SU-DHL-6 (cell line): ENCODE measurements at regions not wholly inside any gene's neighbourhood (a gene's known extent, or its start where the extent isn't known, plus 50 kb on each side); places are given as distances from the start of the nearest gene placed in this dataset.

Source experiments
- H2AFZ ChIP-seq: fragments of 200-600 bp; sonication (generic); 2 replicates; pipeline ENCODE4 v1.6.1; 2014; ENCODE audit warnings: low read depth, mild to moderate bottlenecking, moderate library complexity, mixed read lengths, antibody characterized with exemption, low read length; ENCODE audit not compliant: severe bottlenecking
- H3F3A ChIP-seq: fragments of 200-600 bp; shearing (Covaris generic); 2 replicates; pipeline ENCODE4 v1.6.0; 2016; ENCODE audit warnings: antibody characterized with exemption, mild to moderate bottlenecking; ENCODE audit not compliant: insufficient read depth
- H3K27ac ChIP-seq: fragments of 200-600 bp; sonication (generic); 2 replicates; pipeline ENCODE4 v1.5.1; 2016; ENCODE audit warnings: low read depth, mild to moderate bottlenecking, low read length, moderate library complexity, mixed read lengths
- H3K27me3 ChIP-seq: fragments of 200-600 bp; sonication (generic), shearing (Covaris generic); 2 replicates; pipeline ENCODE4 v1.6.0; 2014; ENCODE audit warnings: mild to moderate bottlenecking, low read length
- H3K36me3 ChIP-seq: fragments of 200-600 bp; sonication (generic); 2 replicates; pipeline ENCODE4 v1.6.1; 2014; ENCODE audit warnings: mild to moderate bottlenecking, low read length, mixed read lengths
- H3K4me2 ChIP-seq: fragments of 300-600, 200-600 bp; shearing (Covaris generic), sonication (generic); 2 replicates; pipeline ENCODE4 v1.6.0; 2014; ENCODE audit warnings: low read length, low read depth, mild to moderate bottlenecking; ENCODE audit not compliant: poor library complexity, severe bottlenecking
- H3K4me3 ChIP-seq: fragments of 200-600 bp; sonication (generic); 2 replicates; pipeline ENCODE4 v1.5.1; 2014; ENCODE audit warnings: antibody characterized with exemption, low read length, mild to moderate bottlenecking, mixed read lengths; ENCODE audit not compliant: insufficient read depth, poor library complexity, severe bottlenecking
- H3K79me2 ChIP-seq: fragments of 200-600 bp; sonication (generic); 2 replicates; pipeline ENCODE4 v1.6.1; 2014; ENCODE audit warnings: mild to moderate bottlenecking, low read length, moderate library complexity; ENCODE audit not compliant: insufficient read depth
- H3K9ac ChIP-seq: fragments of 200-600 bp; sonication (generic); 2 replicates; pipeline ENCODE4 v1.7.0; 2014; ENCODE audit warnings: mild to moderate bottlenecking, low read length
- H3K9me2 ChIP-seq: fragments of 200-600 bp; sonication (generic); replicated peaks from 2 replicates; pipeline ENCODE4 v1.6.1; 2014; ENCODE audit warnings: low read length; ENCODE audit not compliant: insufficient read depth
- H3K9me3 ChIP-seq: fragments of 200-600 bp; sonication (generic); 2 replicates; pipeline ENCODE4 v1.6.1; 2014; ENCODE audit warnings: low read length, mixed read lengths; ENCODE audit not compliant: insufficient read depth
- H4K20me1 ChIP-seq: fragments of 200-600 bp; sonication (generic); 2 replicates; pipeline ENCODE4 v1.6.1; 2014; ENCODE audit warnings: low read depth, mild to moderate bottlenecking, antibody characterized with exemption, low read length, moderate library complexity, mixed read lengths
- EZH2phosphoT487 ChIP-seq: fragments of 200-600 bp; sonication (generic), shearing (Covaris generic); conservative IDR thresholded peaks from 2 replicates; pipeline ENCODE4 v1.6.1; 2018; ENCODE audit warnings: mild to moderate bottlenecking, antibody characterized with exemption, low read length, moderate library complexity, mixed read lengths
- TF ChIP-seq, protein P1 (sequence below): fragments of 200-600 bp; sonication (generic); IDR thresholded peaks from one replicate; pipeline ENCODE4 v1.5.1; 2017; ENCODE audit warnings: antibody characterized with exemption, mild to moderate bottlenecking, low read length, moderate library complexity; ENCODE audit not compliant: insufficient read depth, poor library complexity, severe bottlenecking

DNA sequence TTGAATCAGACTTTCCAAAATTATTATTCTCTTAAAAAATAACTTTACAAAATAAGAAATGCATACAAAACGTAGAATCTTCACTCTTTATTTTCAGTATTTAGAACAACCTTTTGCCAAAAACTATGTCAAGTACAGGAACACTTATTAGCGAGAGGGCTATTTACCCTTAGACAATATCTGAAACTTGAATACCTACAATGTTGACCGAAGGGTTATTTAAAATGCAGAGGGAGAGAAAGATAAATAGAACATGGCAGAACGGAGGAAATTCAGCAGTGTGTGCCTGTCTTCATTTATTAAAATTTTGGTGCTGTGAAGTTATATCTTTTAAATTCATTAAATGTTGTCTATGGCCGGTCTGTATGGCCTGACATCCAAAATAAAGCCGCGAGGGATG is 198.8 kb downstream of the EFNB2 start:
- no peak overlapping the region for H3K9ac ChIP-seq
- H3K9me2 ChIP-seq = no peaks in the 10 kb centered on the region
- H4K20me1 ChIP-seq = no peaks in the 10 kb centered on the region
- H3K27ac ChIP-seq = no peak overlapping the region
- no peaks in the 10 kb centered on the region for H3K9me3 ChIP-seq
- no peaks in the 10 kb centered on the region for H3K36me3 ChIP-seq
- no peak overlapping the region for H2AFZ ChIP-seq
- H3K27me3 ChIP-seq = no peaks in the 10 kb centered on the region
- TF ChIP-seq, protein P1, sequence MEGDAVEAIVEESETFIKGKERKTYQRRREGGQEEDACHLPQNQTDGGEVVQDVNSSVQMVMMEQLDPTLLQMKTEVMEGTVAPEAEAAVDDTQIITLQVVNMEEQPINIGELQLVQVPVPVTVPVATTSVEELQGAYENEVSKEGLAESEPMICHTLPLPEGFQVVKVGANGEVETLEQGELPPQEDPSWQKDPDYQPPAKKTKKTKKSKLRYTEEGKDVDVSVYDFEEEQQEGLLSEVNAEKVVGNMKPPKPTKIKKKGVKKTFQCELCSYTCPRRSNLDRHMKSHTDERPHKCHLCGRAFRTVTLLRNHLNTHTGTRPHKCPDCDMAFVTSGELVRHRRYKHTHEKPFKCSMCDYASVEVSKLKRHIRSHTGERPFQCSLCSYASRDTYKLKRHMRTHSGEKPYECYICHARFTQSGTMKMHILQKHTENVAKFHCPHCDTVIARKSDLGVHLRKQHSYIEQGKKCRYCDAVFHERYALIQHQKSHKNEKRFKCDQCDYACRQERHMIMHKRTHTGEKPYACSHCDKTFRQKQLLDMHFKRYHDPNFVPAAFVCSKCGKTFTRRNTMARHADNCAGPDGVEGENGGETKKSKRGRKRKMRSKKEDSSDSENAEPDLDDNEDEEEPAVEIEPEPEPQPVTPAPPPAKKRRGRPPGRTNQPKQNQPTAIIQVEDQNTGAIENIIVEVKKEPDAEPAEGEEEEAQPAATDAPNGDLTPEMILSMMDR = no peak
- TF ChIP-seq EZH2phosphoT487 = no peak
- H3K79me2 ChIP-seq = no peaks in the 10 kb centered on the region
- no peak overlapping the region for H3K4me3 ChIP-seq
- H3F3A ChIP-seq = no peaks in the 10 kb centered on the region
- H3K4me2 ChIP-seq = no peak overlapping the region

DNA sequence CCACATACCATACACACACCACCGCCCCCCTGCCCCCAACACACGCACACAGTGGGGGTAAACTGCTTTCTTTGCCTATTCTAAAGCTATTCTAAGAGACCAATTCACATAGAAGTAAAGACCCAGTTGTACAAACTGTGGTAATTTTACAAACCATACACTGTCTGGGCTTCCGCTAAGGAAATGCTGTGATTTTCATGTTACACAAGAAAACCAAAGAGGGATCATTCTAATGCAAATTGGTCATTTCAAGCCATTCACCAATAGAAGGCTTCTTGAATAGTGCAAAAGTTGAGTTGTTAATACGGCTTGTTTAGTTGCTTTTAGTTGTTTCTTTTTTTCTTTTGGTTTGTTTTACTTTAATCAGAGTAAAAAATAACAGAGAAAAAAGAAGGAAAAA is 202.8 kb downstream of the EFNB2 start:
- Histone ChIP-seq H3K79me2 (no peaks in the 10 kb centered on the region), H3K27me3 (no peaks in the 10 kb centered on the region), H3K9me3 (no peaks in the 10 kb centered on the region), H3K9me2 (no peaks in the 10 kb centered on the region), H3K27ac (no peak overlapping the region), H3K36me3 (no peaks in the 10 kb centered on the region), H2AFZ (no peak overlapping the region), H3K4me3 (no peak overlapping the region), H4K20me1 (no peaks in the 10 kb centered on the region), H3K4me2 (no peak overlapping the region), H3K9ac (no peak overlapping the region), H3F3A (no peaks in the 10 kb centered on the region)
- TF ChIP-seq, protein P1 = no peak
- no peak for TF ChIP-seq EZH2phosphoT487

DNA sequence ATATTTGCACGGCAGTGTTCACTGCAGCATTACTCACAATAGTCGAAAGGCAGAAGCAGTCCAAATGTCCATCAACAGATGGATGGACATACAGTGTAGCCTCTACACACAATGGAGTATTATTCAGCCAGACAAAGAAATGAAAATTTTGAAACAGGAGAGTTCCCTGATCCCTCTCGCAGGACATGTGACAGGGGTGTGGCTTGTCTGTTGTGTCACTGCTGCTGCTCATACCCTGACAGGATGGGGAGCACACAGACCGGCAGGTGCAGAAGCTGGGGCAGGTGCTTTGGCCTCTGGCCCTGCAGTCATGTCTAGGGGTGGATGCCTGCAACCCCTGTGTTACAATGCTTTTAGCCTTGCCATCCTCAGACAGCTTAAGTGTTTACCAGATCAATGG is 204.3 kb downstream of the EFNB2 start:
- no peak overlapping the region for H3K4me2 ChIP-seq
- no peak overlapping the region for H3K4me3 ChIP-seq
- H3K27ac ChIP-seq = no peak overlapping the region
- H3K36me3 ChIP-seq = no peaks in the 10 kb centered on the region
- H3K9me3 ChIP-seq = no peaks in the 10 kb centered on the region
- no peak overlapping the region for H3K9ac ChIP-seq
- no peaks in the 10 kb centered on the region for H4K20me1 ChIP-seq
- TF ChIP-seq, protein P1 = no peak
- no peaks in the 10 kb centered on the region for H3F3A ChIP-seq
- no peaks in the 10 kb centered on the region for H3K27me3 ChIP-seq
- H3K9me2 ChIP-seq = no peaks in the 10 kb centered on the region
- H3K79me2 ChIP-seq = no peaks in the 10 kb centered on the region
- no peak overlapping the region for H2AFZ ChIP-seq

DNA sequence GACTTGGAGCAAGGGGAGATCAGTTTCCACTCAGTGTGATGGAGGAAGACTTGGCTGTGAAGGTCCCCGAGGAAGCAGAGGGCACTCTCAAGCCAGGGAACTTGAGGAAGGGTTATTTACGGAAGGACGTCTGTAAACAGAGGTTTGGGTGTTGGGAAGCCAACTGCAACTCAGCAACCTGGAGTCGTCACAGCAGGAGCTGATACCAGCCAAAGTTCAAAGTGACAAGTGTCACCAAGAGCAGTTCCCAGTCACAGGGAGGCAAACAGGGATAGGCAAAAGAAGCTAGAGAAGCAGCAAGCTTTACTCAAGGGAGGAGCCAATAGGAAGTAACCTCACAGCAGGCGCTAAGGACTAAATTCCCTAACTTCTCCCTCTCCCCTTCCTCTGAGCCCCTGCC is 205.5 kb downstream of the EFNB2 start:
- no peak overlapping the region for H3K4me2 ChIP-seq
- H4K20me1 ChIP-seq = no peaks in the 10 kb centered on the region
- no peaks in the 10 kb centered on the region for H3K9me2 ChIP-seq
- H3K36me3 ChIP-seq = no peaks in the 10 kb centered on the region
- H3F3A ChIP-seq = no peaks in the 10 kb centered on the region
- no peaks in the 10 kb centered on the region for H3K79me2 ChIP-seq
- TF ChIP-seq EZH2phosphoT487 = no peak
- TF ChIP-seq, protein P1 = no peak
- H3K27ac ChIP-seq = no peak overlapping the region
- H3K9me3 ChIP-seq = no peaks in the 10 kb centered on the region
- H3K4me3 ChIP-seq = no peak overlapping the region
- no peak overlapping the region for H2AFZ ChIP-seq
- H3K9ac ChIP-seq = no peak overlapping the region
- no peaks in the 10 kb centered on the region for H3K27me3 ChIP-seq
